BLaER1 treated with 17β-estradiol and CSF1 and Interleukin-3, amounts not matched to agents 10 nM and 100 nM (cell line): ENCODE measurements at regions not wholly inside any gene's neighbourhood (a gene's known extent, or its start where the extent isn't known, plus 50 kb on each side); places are given as distances from the start of the nearest gene placed in this dataset.

Experiments used
- H3K27ac ChIP-seq, 11 experiments: shearing (Covaris generic); formaldehyde crosslinking; 2 replicates each; pipeline ENCODE4 v1.8.1; 2022
- H3K27me3 ChIP-seq, 11 experiments: shearing (Covaris generic); formaldehyde crosslinking; 2 replicates each; pipeline ENCODE4 v1.8.1; 2022
- H3K36me3 ChIP-seq, 11 experiments: shearing (Covaris generic); formaldehyde crosslinking; 2 replicates each; pipeline ENCODE4 v1.8.1; 2022
- H3K4me1 ChIP-seq, 10 experiments: shearing (Covaris generic); formaldehyde crosslinking; 2 replicates each; pipeline ENCODE4 v1.8.1; 2022
- H3K4me2 ChIP-seq, 11 experiments: shearing (Covaris generic); formaldehyde crosslinking; 2 replicates each; pipeline ENCODE4 v1.8.1; 2022
- H3K4me3 ChIP-seq, 10 experiments: shearing (Covaris generic); formaldehyde crosslinking; 2 replicates each; pipeline ENCODE4 v1.8.1; 2022
- H3K9ac ChIP-seq, 11 experiments: shearing (Covaris generic); formaldehyde crosslinking; 2 replicates each; pipeline ENCODE4 v1.8.1; 2022
- H3K9me3 ChIP-seq, 11 experiments: shearing (Covaris generic); formaldehyde crosslinking; replicated peaks in 1 of 11; 2 replicates each; pipeline ENCODE4 v1.8.1; 2022
- H4K20me1 ChIP-seq, 11 experiments: shearing (Covaris generic); formaldehyde crosslinking; 2 replicates each; pipeline ENCODE4 v1.8.1; 2022
- Cebpa-rat ChIP-seq, 11 experiments: shearing (Covaris generic); IDR thresholded peaks; 2 replicates each; pipeline ENCODE4 v1.8.1; 2022

DNA sequence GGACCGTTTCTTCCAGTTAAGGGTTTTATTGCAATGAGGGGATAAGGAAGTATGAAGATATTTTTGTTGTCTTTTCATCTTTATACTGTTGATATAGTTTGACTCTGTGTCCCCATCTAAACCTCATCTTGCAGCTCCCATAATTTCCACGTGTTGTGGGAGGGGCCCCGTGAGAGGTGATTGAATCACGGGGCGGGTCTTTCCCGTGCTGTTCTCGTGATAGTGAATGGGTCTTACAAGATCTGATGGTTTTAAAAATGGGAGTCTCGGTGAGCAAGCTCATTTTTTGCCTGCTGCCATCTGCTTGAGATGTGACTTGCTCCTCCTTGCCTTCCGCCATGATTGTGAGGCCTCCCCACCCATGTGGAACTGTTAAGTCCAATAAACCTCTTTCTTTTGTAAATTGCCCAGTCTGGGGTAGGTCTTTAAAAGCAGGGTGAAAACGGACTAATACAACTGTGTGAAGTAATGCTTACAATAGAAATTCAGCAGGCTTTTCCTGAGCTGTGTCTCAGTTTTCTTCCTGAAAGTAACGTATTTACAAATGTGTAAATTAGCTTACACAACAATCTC lies 377.3 kb downstream of the SIPA1L2 start:
- Histone ChIP-seq H3K36me3 (no peaks in the 10 kb centered on the region), H3K4me2 (no peak overlapping the region), H3K4me3 (no peak overlapping the region), H3K9ac (no peak overlapping the region), H3K4me1 (peaks cover 0 to 16% (median 7%) of the 10 kb centered on the region in 10 experiments; a peak in 14 of 20 replicates), H3K27ac (no peak overlapping the region), H3K9me3 (peaks cover 0 to 7% (median 0%) of the 10 kb centered on the region in 11 experiments; a peak in 3 of 22 replicates), H3K27me3 (peaks cover 0 to 87% (median 0%) of the 10 kb centered on the region in 11 experiments; a peak in 5 of 22 replicates), H4K20me1 (no peaks in the 10 kb centered on the region)
- no peak for TF ChIP-seq Cebpa-rat (IDR thresholded peaks at IDR 0.05)

- no peak overlapping the region for H3K9ac ChIP-seq
- peaks cover 0 to 89% (median 0%) of the 10 kb centered on the region in 11 experiments; a peak in 5 of 22 replicates for H3K27me3 ChIP-seq
- no peak overlapping the region for H3K4me2 ChIP-seq
- H3K9me3 ChIP-seq, result peaks cover 0 to 19% (median 0%) of the 10 kb centered on the region in 11 experiments; a peak in 3 of 22 replicates
- H3K36me3 ChIP-seq, result no peaks in the 10 kb centered on the region
- no peaks in the 10 kb centered on the region for H4K20me1 ChIP-seq
- H3K27ac ChIP-seq, result no peak overlapping the region
- no peak overlapping the region for H3K4me3 ChIP-seq
- peaks cover 0 to 16% (median 7%) of the 10 kb centered on the region in 10 experiments; a peak in 14 of 20 replicates for H3K4me1 ChIP-seq
- no peak for TF ChIP-seq Cebpa-rat (IDR thresholded peaks at IDR 0.05)
These were observed 379.1 kb downstream of the SIPA1L2 start for GRCh38 chr1:232250838-232251237.

- no peak for TF ChIP-seq Cebpa-rat (IDR thresholded peaks at IDR 0.05)
- Histone ChIP-seq H3K4me3 (no peak overlapping the region), H3K9me3 (peaks cover 0 to 19% (median 0%) of the 10 kb centered on the region in 11 experiments; a peak in 3 of 22 replicates), H3K27ac (no peak overlapping the region), H4K20me1 (no peaks in the 10 kb centered on the region), H3K9ac (no peak overlapping the region), H3K36me3 (no peaks in the 10 kb centered on the region), H3K4me2 (peak overlapping the region in 5 of 11 experiments; percentile 18 to 76 (median 49); a peak in 10 of 22 replicates), H3K27me3 (peaks cover 0 to 89% (median 0%) of the 10 kb centered on the region in 11 experiments; a peak in 5 of 22 replicates), H3K4me1 (peaks cover 0 to 16% (median 7%) of the 10 kb centered on the region in 10 experiments; a peak in 14 of 20 replicates)
These were observed 379.8 kb downstream of the SIPA1L2 start for GRCh38 chr1:232249861-232250777.

DNA sequence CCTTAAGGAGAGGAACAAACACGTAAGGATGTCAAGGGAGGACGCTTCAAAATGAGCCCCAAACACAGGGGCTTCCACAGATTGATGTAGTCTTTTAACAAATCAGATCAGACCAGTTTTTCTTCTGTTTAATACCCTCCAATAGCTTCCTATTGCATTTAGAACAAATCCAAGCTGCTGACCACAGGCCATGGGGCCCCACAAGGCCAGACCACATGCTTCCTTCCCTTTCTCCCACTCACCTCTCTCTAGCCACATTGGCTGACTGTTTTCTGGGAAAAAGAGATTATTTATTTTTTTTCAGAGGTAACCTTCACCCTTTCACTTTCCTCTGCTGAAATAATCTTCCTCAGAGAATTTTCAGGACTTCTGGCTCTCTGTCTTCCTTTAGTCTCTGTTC lies 380.6 kb downstream of the SIPA1L2 start:
- TF ChIP-seq Cebpa-rat (IDR thresholded peaks at IDR 0.05), result no peak
- Histone ChIP-seq H3K4me2 (peak overlapping the region in 7 of 11 experiments; percentile 5 to 76 (median 42); a peak in 11 of 22 replicates), H3K27me3 (peaks cover 0 to 91% (median 0%) of the 10 kb centered on the region in 11 experiments; a peak in 6 of 22 replicates), H3K36me3 (no peaks in the 10 kb centered on the region), H4K20me1 (no peaks in the 10 kb centered on the region), H3K4me3 (no peak overlapping the region), H3K9ac (no peak overlapping the region), H3K27ac (no peak overlapping the region), H3K9me3 (peaks cover 0 to 19% (median 0%) of the 10 kb centered on the region in 11 experiments; a peak in 3 of 22 replicates), H3K4me1 (peaks cover 0 to 16% (median 7%) of the 10 kb centered on the region in 10 experiments; a peak in 14 of 20 replicates)

DNA sequence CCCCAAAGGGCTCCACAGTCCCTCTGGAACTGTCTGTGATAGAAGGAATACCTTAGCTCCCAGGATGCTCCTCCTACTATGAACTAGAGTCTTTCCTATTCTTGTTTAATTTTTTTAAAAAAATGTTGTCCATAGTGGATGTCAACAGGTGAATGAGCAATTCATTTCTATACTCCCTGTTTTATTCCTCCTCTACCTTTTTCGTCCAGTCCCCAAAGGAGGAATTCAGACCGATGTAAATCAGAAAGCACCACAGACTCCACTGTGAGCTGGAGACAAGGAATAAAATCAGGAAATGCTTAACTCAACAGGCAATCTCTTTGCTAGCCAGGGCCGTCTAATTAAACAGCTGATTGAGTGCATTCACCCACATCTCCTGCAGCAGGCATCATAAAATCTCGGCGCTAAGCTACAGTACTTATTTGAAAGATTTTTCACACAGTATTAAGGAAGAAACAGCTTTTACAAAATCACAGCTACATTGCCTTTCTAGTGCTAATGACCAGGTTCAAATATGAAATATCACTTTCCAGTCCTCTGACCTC lies 381.6 kb downstream of the SIPA1L2 start:
- no peak overlapping the region for H3K9ac ChIP-seq
- no peaks in the 10 kb centered on the region for H4K20me1 ChIP-seq
- H3K9me3 ChIP-seq, result peaks cover 0 to 17% (median 0%) of the 10 kb centered on the region in 11 experiments; a peak in 2 of 22 replicates
- H3K36me3 ChIP-seq, result no peaks in the 10 kb centered on the region
- H3K4me2 ChIP-seq, result peak overlapping the region in 1 of 11 experiments; percentile 76; a peak in 2 of 22 replicates
- H3K27ac ChIP-seq, result no peak overlapping the region
- peaks cover 0 to 16% (median 7%) of the 10 kb centered on the region in 10 experiments; a peak in 14 of 20 replicates for H3K4me1 ChIP-seq
- H3K27me3 ChIP-seq, result peaks cover 0 to 93% (median 0%) of the 10 kb centered on the region in 11 experiments; a peak in 6 of 22 replicates
- H3K4me3 ChIP-seq, result no peak overlapping the region
- no peak for TF ChIP-seq Cebpa-rat (IDR thresholded peaks at IDR 0.05)

DNA sequence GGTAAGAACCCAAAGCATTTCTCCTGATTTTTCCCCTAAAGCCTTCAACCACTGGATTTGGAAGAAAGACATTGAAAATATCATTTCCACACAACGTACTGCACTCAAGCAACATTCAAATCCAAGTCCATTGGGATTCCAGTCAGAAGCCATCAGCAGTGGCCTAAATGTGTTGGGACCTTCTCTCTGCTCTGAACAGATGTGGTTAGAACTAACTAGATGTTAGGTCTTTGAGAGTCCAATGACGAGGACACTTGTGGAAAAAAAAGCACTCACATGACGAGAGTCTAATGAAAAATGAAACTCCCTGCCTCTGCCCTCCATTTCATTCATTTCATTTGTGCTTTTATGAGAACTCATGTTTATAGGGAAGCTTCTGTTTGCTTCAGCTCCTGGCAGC lies 382.3 kb downstream of the SIPA1L2 start:
- Histone ChIP-seq H3K27me3 (peaks cover 0 to 92% (median 0%) of the 10 kb centered on the region in 11 experiments; a peak in 6 of 22 replicates), H3K4me1 (peaks cover 0 to 16% (median 7%) of the 10 kb centered on the region in 10 experiments; a peak in 14 of 20 replicates)

DNA sequence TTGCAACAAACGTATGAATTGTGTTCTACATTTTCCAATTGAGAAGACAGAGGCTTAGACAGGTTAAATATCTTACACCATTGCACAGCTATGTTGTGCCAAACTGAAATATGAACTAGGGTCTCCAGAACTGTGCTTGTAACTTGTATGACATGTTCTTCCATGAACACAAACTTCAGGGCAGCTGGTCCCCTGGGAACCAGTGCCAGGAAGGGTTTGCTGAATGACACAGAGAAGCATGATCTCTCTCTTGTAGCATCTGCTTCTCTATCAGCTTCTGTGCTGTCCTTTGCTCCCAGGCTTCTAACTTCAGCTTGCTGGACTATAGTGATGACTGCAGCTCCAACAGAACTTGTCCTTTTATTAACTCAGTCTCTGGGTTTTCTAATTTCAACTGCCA lies 385.5 kb downstream of the SIPA1L2 start:
- peaks cover 0 to 94% (median 0%) of the 10 kb centered on the region in 11 experiments; a peak in 6 of 22 replicates for H3K27me3 ChIP-seq
- no peaks in the 10 kb centered on the region for H4K20me1 ChIP-seq
- no peak for TF ChIP-seq Cebpa-rat (IDR thresholded peaks at IDR 0.05)
- H3K9me3 ChIP-seq, result peaks cover 0 to 38% (median 7%) of the 10 kb centered on the region in 11 experiments; a peak in 11 of 22 replicates
- no peak overlapping the region for H3K4me3 ChIP-seq
- no peak overlapping the region for H3K4me2 ChIP-seq
- H3K9ac ChIP-seq, result no peak overlapping the region
- no peaks in the 10 kb centered on the region for H3K36me3 ChIP-seq
- H3K4me1 ChIP-seq, result peaks cover 0 to 10% (median 5%) of the 10 kb centered on the region in 10 experiments; a peak in 14 of 20 replicates
- no peak overlapping the region for H3K27ac ChIP-seq

More for the DNA sequence above, 382.3 kb downstream of the SIPA1L2 start:
- Histone ChIP-seq H3K9ac (no peak overlapping the region), H3K27ac (no peak overlapping the region), H4K20me1 (no peaks in the 10 kb centered on the region), H3K4me3 (no peak overlapping the region), H3K4me2 (no peak overlapping the region), H3K9me3 (peaks cover 0 to 17% (median 0%) of the 10 kb centered on the region in 11 experiments; a peak in 3 of 22 replicates), H3K36me3 (no peaks in the 10 kb centered on the region)
- TF ChIP-seq Cebpa-rat (IDR thresholded peaks at IDR 0.05), result no peak

DNA sequence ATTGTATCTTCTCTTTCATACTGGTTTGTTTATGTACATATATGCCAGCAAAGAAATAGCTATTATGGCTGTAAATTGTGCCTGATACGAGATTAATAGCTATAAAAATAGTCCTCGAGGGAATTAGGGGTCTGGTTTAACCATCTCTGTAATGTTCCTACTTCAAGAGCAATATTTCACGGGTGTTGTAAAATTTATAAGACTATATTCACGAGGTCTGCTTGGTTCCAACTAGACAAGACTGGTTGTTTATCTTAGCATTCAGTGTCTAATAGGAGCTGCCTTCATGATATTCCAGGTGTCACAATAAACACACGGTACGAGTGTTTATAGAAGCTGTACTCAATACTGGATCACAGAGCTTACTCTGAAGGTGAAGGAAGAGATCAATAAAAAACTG lies 389.9 kb downstream of the SIPA1L2 start:
- TF ChIP-seq Cebpa-rat (IDR thresholded peaks at IDR 0.05), result no peak
- Histone ChIP-seq H3K27ac (no peak overlapping the region), H3K9ac (no peak overlapping the region), H3K4me3 (no peak overlapping the region), H3K27me3 (peaks cover 0 to 90% (median 0%) of the 10 kb centered on the region in 11 experiments; a peak in 6 of 22 replicates), H3K36me3 (no peaks in the 10 kb centered on the region), H3K9me3 (peaks cover 0 to 24% (median 7%) of the 10 kb centered on the region in 11 experiments; a peak in 11 of 22 replicates), H3K4me1 (peaks cover 0 to 6% (median 0%) of the 10 kb centered on the region in 10 experiments; a peak in 3 of 20 replicates), H3K4me2 (no peak overlapping the region), H4K20me1 (no peaks in the 10 kb centered on the region)
